Muscle layer of colon (tissue), 2 donors: ENCODE measurements at regions not wholly inside any gene's neighbourhood (a gene's known extent, or its start where the extent isn't known, plus 50 kb on each side); places are given as distances from the start of the nearest gene placed in this dataset.

Experiments used
- H3K27ac ChIP-seq: one replicate; pipeline ENCODE4 v1.7.0; 2013; ENCODE audit warnings: low read depth, mild to moderate bottlenecking, low read length, moderate library complexity
- H3K27me3 ChIP-seq, 2 donors: one replicate each; pipeline ENCODE4 v1.7.0; 2013; ENCODE audit warnings: low read length in 2 of 2, mild to moderate bottlenecking in 2 of 2; ENCODE audit not compliant: insufficient read depth in 2 of 2, control insufficient read depth in 1 of 2
- H3K36me3 ChIP-seq: one replicate; pipeline ENCODE4 v1.7.0; 2013; ENCODE audit warnings: mild to moderate bottlenecking, low read length; ENCODE audit not compliant: insufficient read depth
- H3K4me1 ChIP-seq: one replicate; pipeline ENCODE4 v1.7.0; 2013; ENCODE audit warnings: mild to moderate bottlenecking, low read length; ENCODE audit not compliant: insufficient read depth
- H3K4me3 ChIP-seq, 2 donors: one replicate each; pipeline ENCODE4 v1.7.0; 2013; ENCODE audit warnings: low read length in 2 of 2, low read depth in 1 of 2, mild to moderate bottlenecking in 1 of 2, moderate library complexity in 1 of 2
- H3K9ac ChIP-seq: one replicate; pipeline ENCODE4 v1.7.0; 2013; ENCODE audit warnings: low read length
- H3K9me3 ChIP-seq: one replicate; pipeline ENCODE4 v1.7.0; 2013; ENCODE audit warnings: mild to moderate bottlenecking, low read length
- donor health status: abdominal sarcoma.
- donor health status: Adenocarcinoma of cecum.

DNA sequence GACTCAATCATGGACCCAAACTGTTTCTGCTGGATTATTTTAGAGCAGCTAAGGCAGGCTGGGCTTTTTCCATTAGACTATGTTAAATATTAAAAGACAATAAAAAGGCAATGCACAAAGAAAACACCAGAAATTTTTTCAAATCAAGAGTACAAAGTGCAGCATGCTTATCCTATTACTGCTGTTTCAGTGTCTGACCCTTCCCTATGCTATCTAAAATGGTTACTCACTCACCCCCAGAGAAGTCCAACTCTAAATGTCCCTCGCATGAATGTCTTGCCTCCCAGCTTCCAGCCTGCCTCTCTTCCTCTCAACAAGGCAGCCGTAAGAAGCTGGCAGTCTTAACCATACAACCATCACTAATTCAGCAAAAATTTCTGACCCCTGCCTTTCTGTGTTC lies 108.7 kb upstream of the SYT6 start:
- Histone ChIP-seq H3K36me3 (no peaks in the 10 kb centered on the region), H3K9me3 (no peaks in the 10 kb centered on the region), H3K4me1 (no peaks in the 10 kb centered on the region), H3K9ac (no peak overlapping the region), H3K4me3 (no peak overlapping the region), H3K27ac (no peak overlapping the region), H3K27me3 (no peaks in the 10 kb centered on the region)

DNA sequence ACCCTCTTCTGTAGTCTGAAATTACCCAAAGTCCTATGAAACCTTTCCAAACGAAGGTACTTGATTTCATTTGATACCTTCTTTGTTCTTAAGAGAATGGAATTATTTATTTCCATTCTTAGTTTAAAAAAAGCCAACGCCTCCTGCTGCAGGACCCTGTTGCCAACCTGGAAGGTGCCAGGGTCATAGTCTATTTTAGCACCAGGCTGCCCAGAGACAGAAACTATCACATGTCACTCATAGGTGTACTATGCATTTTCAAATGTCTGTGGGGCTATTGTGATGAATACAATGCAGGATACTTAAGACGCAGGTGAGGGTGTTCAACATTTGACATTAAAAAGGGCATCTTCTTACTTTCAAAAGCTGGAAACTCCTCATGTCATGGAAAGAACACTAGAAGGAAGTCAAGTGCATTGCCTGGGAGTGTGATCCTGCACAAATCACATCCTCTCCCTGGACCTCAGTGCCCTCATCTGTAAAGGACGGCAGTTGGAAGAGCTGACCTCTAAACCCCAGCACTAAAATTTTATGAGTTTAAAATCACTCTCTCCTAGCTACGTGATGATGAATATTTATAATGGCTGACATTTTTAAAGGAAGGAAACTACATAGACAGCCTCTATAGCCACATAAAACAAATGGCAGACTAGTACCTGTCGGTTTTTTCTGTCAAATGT lies 107.3 kb upstream of the SYT6 start:
- H3K9ac ChIP-seq: no peak overlapping the region
- no peak overlapping the region for H3K27ac ChIP-seq
- no peak overlapping the region for H3K4me3 ChIP-seq

DNA sequence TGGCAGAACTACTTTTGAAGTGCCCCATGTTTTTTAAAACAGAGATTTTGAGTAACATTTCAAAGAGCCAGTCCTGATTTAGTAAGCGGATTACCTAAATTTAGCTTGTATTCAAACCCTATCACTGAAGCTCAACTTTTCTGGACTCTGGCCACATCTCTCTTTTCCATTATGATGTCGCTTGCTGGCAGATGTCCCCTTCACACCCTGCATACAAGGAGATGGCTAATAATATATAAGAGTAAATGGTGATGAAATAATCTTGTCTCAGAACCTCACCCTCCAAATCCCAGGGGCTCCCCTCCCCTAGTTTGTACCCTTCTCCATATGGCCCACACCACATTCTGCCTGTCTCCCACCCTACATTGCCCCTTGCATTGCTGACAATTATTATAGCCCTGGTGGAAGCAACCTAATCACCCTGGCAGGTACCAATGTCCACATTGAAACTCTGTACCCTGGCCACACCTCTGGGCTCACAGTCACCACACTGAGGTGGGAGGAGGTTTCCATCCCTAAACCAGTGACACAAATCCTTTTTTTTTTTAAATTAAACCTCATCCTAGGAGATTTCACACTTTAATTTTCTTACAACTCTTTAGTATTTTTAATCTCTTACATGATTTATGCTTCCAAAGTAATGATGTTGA lies 106.0 kb upstream of the SYT6 start:
- Histone ChIP-seq H3K9ac (no peak overlapping the region), H3K4me3 (no peak overlapping the region), H3K4me1 (no peaks in the 10 kb centered on the region), H3K9me3 (no peaks in the 10 kb centered on the region), H3K27ac (no peak overlapping the region), H3K36me3 (no peaks in the 10 kb centered on the region), H3K27me3 (no peaks in the 10 kb centered on the region)

More for the DNA sequence above, 107.3 kb upstream of the SYT6 start:
- H3K36me3 ChIP-seq: no peaks in the 10 kb centered on the region
- H3K27me3 ChIP-seq: no peaks in the 10 kb centered on the region
- H3K4me1 ChIP-seq: no peaks in the 10 kb centered on the region
- no peaks in the 10 kb centered on the region for H3K9me3 ChIP-seq

DNA sequence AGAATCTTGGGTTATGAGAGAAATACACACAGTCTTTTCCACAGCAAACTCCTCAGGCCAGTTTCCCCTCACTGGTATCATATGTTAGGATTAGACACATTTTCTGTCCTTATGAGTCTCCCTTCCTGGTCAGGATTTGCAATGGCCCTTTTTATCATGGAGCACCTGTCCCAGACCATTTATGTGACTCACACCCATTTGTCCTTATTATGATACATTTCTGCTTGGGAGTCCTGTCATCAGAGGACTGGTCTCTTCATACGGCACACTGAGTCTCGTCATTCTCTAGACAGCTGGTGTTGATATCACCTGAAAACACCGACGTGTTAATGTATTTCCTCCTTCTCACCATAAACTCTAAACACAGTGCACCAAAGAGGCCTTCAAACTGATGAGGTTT lies 105.0 kb upstream of the SYT6 start:
- no peak overlapping the region for H3K9ac ChIP-seq
- no peaks in the 10 kb centered on the region for H3K36me3 ChIP-seq
- no peaks in the 10 kb centered on the region for H3K9me3 ChIP-seq
- H3K27me3 ChIP-seq: no peaks in the 10 kb centered on the region
- no peak overlapping the region for H3K27ac ChIP-seq
- no peak overlapping the region for H3K4me3 ChIP-seq
- H3K4me1 ChIP-seq: no peaks in the 10 kb centered on the region

DNA sequence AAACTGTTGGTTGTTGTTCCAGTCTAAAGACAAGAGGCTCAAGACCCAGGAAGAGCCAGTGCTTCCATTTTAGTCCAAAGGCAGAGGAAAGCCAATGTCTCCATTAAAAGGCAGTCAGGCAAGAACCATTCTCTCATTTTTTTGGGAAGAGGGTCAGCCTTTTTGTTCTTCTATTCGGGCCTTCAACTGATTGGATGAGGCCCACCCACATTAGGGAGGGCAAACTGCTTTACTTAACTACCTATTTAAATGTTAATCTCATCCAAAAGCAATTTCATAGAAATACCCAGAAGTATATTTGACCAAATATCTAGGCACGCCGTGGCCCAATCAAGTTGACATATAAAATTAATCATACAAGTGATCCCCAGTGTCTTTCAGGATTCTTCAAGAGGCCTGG lies 104.4 kb upstream of the SYT6 start:
- Histone ChIP-seq H3K9me3 (no peaks in the 10 kb centered on the region), H3K9ac (no peak overlapping the region), H3K27ac (no peak overlapping the region), H3K27me3 (no peaks in the 10 kb centered on the region), H3K4me1 (no peaks in the 10 kb centered on the region), H3K4me3 (no peak overlapping the region), H3K36me3 (no peaks in the 10 kb centered on the region)

DNA sequence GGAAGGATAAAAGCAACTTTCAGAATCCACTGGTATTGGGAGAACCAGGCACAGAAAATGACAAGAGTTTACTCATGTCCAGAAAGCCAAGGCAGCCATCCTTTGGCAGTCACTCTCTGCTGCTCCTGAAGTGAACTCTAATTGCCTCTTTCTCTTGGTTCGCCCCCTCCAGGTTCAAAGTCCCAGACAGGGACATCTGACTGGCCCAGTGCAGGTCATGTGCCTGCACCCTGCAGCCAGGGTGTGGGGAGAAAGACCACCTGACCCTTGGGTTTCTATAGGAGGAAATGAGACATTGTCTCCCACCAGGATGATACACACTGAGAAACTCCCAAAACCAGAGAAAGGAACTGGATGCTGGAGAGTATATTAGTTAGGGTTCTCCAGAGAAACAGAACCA lies 103.9 kb upstream of the SYT6 start:
- Histone ChIP-seq H3K4me3 (no peak overlapping the region), H3K27me3 (no peaks in the 10 kb centered on the region), H3K9me3 (no peaks in the 10 kb centered on the region), H3K36me3 (no peaks in the 10 kb centered on the region), H3K27ac (no peak overlapping the region), H3K4me1 (no peaks in the 10 kb centered on the region), H3K9ac (no peak overlapping the region)

DNA sequence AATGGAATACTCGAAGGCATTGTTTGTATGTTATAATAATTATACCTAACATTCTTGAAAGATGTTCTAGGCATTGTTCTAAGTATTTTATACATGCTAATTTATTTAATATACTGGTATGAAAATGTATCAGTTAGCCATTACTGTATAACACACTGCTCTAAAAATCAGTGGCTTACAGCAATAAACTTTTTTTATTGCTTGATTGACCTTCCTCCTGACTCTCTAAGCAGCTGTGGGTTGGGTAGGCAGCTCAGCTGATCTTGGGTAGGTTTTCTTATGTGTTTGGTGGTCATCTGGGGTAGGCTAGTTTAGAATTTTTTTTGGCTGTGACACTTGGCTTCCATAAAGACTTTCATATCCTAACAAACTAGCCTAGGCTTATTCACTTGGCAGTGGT lies 100.2 kb upstream of the SYT6 start:
- H3K4me3 ChIP-seq: no peak overlapping the region
- no peaks in the 10 kb centered on the region for H3K9me3 ChIP-seq
- no peak overlapping the region for H3K27ac ChIP-seq
- H3K4me1 ChIP-seq: no peaks in the 10 kb centered on the region
- no peak overlapping the region for H3K9ac ChIP-seq
- no peaks in the 10 kb centered on the region for H3K36me3 ChIP-seq
- H3K27me3 ChIP-seq: no peaks in the 10 kb centered on the region

DNA sequence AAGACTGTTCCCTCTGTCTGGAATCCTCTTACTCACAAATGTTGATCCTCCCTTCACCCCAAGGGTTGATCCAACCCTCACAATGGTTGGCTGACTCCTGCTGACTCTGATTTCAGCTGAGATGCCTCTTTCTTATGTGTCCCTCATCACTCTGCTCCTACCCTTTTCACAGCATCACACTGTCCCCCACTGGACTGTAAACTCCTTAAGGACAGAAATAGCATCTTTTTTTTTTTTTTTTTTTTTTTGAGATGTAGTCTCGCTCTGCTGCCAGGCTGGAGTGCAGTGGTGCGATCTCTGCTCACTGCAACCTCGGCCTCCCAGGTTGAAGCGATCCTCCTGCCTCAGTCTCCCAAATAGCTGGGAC lies 97.9 kb upstream of the SYT6 start:
- no peaks in the 10 kb centered on the region for H3K4me1 ChIP-seq
- H3K9ac ChIP-seq: no peak overlapping the region
- no peaks in the 10 kb centered on the region for H3K36me3 ChIP-seq
- H3K27ac ChIP-seq: no peak overlapping the region
- H3K4me3 ChIP-seq: no peak overlapping the region
- H3K27me3 ChIP-seq: no peaks in the 10 kb centered on the region
- H3K9me3 ChIP-seq: no peaks in the 10 kb centered on the region

DNA sequence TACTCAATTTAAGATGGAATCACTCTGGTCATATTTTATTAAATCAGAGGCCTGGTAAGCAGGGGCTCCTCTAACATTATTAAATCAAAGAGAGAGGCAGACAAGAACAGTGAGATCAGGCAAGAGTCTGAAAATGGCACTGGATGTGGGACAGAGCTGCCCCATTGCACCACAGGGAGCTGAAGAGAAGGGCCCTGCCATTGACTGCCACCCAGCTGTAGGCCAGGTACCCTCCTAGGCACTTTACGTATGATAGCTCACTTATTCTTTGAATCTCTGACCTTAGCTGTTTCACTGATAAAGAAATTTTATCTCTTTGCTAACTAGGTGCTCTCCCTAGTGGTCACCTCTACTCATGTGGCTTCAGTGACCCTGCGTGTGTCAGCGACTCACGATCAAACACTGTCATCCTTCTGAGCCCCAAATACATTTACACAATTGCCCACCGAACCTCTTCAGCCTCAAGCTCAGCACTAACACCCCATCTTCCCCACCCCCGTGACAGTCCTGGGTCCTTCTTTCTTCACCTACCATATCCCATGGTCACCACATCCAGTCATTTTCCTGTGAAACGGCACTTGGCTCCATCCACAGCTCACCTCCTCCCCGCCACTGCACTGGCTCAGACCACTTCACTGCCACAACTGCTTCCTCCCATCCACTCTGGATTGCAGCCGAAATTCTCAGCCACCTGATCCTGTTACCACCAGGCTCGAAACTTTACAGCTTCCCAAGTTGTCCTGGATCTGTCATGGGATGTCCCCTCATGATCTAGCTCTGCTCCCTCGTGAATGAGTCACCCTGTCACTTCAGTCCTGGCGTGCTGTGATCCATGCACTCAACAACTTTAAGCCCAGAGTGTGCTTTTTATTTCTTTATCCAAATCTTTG lies 97.3 kb upstream of the SYT6 start:
- Histone ChIP-seq H3K27ac (no peak overlapping the region), H3K9ac (no peak overlapping the region), H3K4me1 (no peaks in the 10 kb centered on the region), H3K27me3 (no peaks in the 10 kb centered on the region), H3K36me3 (no peaks in the 10 kb centered on the region), H3K9me3 (no peaks in the 10 kb centered on the region), H3K4me3 (no peak overlapping the region)

DNA sequence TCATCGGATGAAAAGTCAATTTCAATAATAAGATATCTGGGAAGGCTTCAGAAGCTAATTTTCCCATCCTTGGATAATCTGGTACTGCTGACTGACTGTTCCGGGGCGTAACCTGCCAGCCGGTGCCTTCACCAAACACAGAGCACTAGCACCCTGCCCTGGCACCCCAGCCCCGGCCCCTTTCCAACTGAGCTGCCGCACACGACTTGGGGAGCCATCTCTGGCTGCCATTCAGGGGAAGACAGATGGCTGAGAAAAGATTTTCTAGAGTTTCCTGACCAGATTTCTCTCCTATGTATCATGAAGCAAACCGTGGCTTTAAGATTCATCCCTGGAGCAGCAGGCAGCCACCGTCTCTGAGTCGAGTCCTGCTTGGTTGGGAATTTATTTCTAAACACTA lies 96.0 kb upstream of the SYT6 start:
- no peak overlapping the region for H3K27ac ChIP-seq
- no peaks in the 10 kb centered on the region for H3K36me3 ChIP-seq
- H3K9me3 ChIP-seq: no peaks in the 10 kb centered on the region
- no peaks in the 10 kb centered on the region for H3K27me3 ChIP-seq
- H3K4me3 ChIP-seq: no peak overlapping the region
- no peak overlapping the region for H3K9ac ChIP-seq
- no peaks in the 10 kb centered on the region for H3K4me1 ChIP-seq

DNA sequence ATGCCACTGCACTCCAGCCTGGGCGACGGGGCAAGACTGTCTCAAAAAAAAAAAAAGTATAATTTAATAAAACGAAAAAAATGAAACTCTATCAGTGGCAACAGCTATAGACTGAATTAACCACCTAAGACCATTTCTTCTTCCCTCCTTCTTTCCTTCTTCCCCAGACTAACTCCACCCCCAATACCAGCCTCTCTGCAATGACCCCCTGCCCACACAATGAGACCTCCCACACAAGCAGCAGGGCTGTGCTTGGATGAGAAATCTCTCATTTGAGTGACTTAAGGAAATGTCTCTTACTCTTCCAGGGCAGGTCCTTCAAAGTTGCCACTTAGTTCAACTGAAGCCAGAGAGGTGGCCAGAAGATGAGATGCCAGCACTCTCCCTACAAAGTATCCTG lies 94.5 kb upstream of the SYT6 start:
- no peak overlapping the region for H3K27ac ChIP-seq

More for the DNA sequence above, 94.5 kb upstream of the SYT6 start:
- H3K27me3 ChIP-seq: no peaks in the 10 kb centered on the region
- no peak overlapping the region for H3K9ac ChIP-seq
- H3K4me3 ChIP-seq: no peak overlapping the region
- no peaks in the 10 kb centered on the region for H3K9me3 ChIP-seq
- no peaks in the 10 kb centered on the region for H3K4me1 ChIP-seq
- H3K36me3 ChIP-seq: no peaks in the 10 kb centered on the region
